ENCODE measurements at regions not wholly inside any gene's neighbourhood (a gene's known extent, or its start where the extent isn't known, plus 50 kb on each side); places are given as distances from the start of the nearest gene placed in this dataset.

DNA sequence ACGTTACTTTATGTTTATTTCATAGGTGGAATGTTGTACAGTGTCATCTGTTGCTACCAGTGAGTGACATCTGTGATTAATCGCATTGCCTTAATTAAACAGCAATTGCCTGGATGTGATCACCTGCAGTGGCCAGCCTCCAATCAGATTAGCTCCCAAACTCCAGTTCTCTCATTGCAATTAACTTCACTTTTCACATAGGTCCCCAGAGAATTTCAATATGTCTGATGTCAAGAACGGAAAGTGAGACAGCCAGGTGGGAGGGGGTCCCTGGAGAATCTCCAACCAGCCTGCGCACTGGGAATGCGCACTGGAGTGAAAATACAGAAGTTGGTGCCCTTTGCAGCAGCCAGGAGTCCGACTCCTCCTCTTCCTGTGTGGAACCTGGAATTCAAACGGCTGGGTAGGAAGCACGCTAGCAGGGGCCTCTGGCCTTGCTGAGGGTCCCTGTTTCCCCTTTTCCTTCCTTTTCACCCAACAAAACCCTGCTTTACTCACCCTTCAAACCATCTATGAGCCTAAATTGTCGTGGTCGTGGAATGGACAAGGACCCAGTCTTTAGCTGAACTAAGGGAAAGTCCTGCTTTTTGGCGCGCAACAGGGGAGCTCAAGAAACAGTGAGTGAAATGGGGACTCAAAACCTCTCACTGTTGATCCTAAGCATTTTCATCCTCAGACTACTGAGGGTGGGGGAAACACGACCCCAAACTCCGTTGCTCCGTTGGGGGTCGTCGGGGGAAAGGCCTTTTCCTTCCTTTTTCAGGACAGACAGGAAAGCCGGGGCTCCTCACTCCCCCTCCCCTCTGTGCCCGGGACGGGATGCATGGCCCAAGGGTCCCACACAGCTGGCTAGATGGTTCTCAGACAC, 1355.5 kb upstream of the LRRTM3 start (continued):
- no peak for TF ChIP-seq BORCS8-MEF2B (CRISPR knock-in tag; IDR thresholded peaks at IDR 0.05)
- TF ChIP-seq RARG (CRISPR knock-in tag; IDR thresholded peaks at IDR 0.05; ENCODE audit: low read depth), result no peak
- TF ChIP-seq RBFOX2 (IDR thresholded peaks at IDR 0.05; ENCODE audit: low read depth, low read length), result peak; percentile 44
- no peak for TF ChIP-seq ZNF766 (CRISPR knock-in tag; IDR thresholded peaks at IDR 0.05; ENCODE audit: borderline replicate concordance)
- no peak for TF ChIP-seq ZNF20 (CRISPR knock-in tag; IDR thresholded peaks at IDR 0.05)
- no peak for TF ChIP-seq NR2F1 (CRISPR knock-in tag; IDR thresholded peaks at IDR 0.05)
- TF ChIP-seq ZNF773 (CRISPR knock-in tag; IDR thresholded peaks at IDR 0.05; ENCODE audit: borderline replicate concordance), result no peak
- no peak for TF ChIP-seq XRCC5 (optimal IDR thresholded peaks at IDR 0.05; ENCODE audit: low read length)
- TF ChIP-seq, protein P1, sequence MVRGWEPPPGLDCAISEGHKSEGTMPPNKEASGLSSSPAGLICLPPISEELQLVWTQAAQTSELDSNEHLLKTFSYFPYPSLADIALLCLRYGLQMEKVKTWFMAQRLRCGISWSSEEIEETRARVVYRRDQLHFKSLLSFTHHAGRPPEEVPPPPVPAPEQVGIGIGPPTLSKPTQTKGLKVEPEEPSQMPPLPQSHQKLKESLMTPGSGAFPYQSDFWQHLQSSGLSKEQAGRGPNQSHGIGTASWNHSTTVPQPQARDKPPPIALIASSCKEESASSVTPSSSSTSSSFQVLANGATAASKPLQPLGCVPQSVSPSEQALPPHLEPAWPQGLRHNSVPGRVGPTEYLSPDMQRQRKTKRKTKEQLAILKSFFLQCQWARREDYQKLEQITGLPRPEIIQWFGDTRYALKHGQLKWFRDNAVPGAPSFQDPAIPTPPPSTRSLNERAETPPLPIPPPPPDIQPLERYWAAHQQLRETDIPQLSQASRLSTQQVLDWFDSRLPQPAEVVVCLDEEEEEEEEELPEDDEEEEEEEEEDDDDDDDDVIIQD (CRISPR knock-in tag; IDR thresholded peaks at IDR 0.05; ENCODE audit: low read depth), result peak; percentile 81
- TF ChIP-seq HNRNPK (IDR thresholded peaks at IDR 0.05; ENCODE audit: low read depth, low read length, poor library complexity, severe bottlenecking), result no peak
- TF ChIP-seq, protein P2, sequence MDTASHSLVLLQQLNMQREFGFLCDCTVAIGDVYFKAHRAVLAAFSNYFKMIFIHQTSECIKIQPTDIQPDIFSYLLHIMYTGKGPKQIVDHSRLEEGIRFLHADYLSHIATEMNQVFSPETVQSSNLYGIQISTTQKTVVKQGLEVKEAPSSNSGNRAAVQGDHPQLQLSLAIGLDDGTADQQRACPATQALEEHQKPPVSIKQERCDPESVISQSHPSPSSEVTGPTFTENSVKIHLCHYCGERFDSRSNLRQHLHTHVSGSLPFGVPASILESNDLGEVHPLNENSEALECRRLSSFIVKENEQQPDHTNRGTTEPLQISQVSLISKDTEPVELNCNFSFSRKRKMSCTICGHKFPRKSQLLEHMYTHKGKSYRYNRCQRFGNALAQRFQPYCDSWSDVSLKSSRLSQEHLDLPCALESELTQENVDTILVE (CRISPR knock-in tag; IDR thresholded peaks at IDR 0.05), result no peak
- TF ChIP-seq ZSCAN20 (CRISPR knock-in tag; IDR thresholded peaks at IDR 0.05; ENCODE audit: borderline replicate concordance), result no peak
- TF ChIP-seq, protein P3, sequence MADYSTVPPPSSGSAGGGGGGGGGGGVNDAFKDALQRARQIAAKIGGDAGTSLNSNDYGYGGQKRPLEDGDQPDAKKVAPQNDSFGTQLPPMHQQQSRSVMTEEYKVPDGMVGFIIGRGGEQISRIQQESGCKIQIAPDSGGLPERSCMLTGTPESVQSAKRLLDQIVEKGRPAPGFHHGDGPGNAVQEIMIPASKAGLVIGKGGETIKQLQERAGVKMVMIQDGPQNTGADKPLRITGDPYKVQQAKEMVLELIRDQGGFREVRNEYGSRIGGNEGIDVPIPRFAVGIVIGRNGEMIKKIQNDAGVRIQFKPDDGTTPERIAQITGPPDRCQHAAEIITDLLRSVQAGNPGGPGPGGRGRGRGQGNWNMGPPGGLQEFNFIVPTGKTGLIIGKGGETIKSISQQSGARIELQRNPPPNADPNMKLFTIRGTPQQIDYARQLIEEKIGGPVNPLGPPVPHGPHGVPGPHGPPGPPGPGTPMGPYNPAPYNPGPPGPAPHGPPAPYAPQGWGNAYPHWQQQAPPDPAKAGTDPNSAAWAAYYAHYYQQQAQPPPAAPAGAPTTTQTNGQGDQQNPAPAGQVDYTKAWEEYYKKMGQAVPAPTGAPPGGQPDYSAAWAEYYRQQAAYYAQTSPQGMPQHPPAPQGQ (CRISPR knock-in tag; IDR thresholded peaks at IDR 0.05; ENCODE audit: borderline replicate concordance), result no peak
- TF ChIP-seq, protein P4, sequence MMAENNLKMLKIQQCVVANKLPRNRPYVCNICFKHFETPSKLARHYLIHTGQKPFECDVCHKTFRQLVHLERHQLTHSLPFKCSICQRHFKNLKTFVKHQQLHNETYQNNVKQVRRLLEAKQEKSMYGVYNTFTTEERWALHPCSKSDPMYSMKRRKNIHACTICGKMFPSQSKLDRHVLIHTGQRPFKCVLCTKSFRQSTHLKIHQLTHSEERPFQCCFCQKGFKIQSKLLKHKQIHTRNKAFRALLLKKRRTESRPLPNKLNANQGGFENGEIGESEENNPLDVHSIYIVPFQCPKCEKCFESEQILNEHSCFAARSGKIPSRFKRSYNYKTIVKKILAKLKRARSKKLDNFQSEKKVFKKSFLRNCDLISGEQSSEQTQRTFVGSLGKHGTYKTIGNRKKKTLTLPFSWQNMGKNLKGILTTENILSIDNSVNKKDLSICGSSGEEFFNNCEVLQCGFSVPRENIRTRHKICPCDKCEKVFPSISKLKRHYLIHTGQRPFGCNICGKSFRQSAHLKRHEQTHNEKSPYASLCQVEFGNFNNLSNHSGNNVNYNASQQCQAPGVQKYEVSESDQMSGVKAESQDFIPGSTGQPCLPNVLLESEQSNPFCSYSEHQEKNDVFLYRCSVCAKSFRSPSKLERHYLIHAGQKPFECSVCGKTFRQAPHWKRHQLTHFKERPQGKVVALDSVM (CRISPR knock-in tag; IDR thresholded peaks at IDR 0.05), result no peak
- TF ChIP-seq, protein P5, sequence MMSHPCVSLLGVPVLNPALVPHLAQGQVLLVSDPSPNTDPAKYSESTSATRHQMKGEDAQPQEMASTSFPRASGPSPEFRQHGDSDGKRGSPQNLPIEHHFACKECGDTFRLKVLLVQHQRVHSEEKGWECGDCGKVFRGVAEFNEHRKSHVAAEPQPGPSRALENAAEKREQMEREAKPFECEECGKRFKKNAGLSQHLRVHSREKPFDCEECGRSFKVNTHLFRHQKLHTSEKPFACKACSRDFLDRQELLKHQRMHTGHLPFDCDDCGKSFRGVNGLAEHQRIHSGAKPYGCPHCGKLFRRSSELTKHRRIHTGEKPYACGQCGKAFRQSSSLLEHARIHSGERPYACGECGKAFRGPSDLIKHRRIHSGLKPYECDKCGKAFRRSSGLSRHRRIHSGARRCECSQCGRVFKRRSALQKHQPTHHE (CRISPR knock-in tag; IDR thresholded peaks at IDR 0.05; ENCODE audit: borderline replicate concordance), result no peak
- no peak for TF ChIP-seq ZNF282 (IDR thresholded peaks at IDR 0.05; ENCODE audit: partially characterized antibody)
- TF ChIP-seq, protein P6, sequence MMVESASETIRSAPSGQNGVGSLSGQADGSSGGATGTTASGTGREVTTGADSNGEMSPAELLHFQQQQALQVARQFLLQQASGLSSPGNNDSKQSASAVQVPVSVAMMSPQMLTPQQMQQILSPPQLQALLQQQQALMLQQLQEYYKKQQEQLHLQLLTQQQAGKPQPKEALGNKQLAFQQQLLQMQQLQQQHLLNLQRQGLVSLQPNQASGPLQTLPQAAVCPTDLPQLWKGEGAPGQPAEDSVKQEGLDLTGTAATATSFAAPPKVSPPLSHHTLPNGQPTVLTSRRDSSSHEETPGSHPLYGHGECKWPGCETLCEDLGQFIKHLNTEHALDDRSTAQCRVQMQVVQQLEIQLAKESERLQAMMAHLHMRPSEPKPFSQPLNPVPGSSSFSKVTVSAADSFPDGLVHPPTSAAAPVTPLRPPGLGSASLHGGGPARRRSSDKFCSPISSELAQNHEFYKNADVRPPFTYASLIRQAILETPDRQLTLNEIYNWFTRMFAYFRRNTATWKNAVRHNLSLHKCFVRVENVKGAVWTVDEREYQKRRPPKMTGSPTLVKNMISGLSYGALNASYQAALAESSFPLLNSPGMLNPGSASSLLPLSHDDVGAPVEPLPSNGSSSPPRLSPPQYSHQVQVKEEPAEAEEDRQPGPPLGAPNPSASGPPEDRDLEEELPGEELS (CRISPR knock-in tag; IDR thresholded peaks at IDR 0.05), result 0 out of 2 replicates have a peak, but pooled peaks have one; percentile 13
- no peak for TF ChIP-seq PHF20 (CRISPR knock-in tag; IDR thresholded peaks at IDR 0.05)
- TF ChIP-seq ZNF792 (CRISPR knock-in tag; IDR thresholded peaks at IDR 0.05), result no peak

Data from HepG2 (cell line).